Caco-2 (cell line): ENCODE measurements at regions not wholly inside any gene's neighbourhood (a gene's known extent, or its start where the extent isn't known, plus 50 kb on each side); places are given as distances from the start of the nearest gene placed in this dataset.

ENCODE experiments used
- BruUV-seq: library from RNA; stranded (reverse); fragments of 400-500 nt; replicated peaks from 2 replicates; lab custom pipeline; 2021; lab: Mats Ljungman, UMichigan
- CTCF ChIA-PET: fragments of 300-600 bp; sonication (Branson Sonifier 250); formaldehyde crosslinking; loops from one replicate; lab custom pipeline; 2022; ENCODE audit warnings: antibody characterized with exemption; lab: Charles Lee
- POLR2A ChIA-PET: fragments of 300-600 bp; sonication (Branson Sonifier 250); formaldehyde crosslinking; loops from one replicate; lab custom pipeline; 2022; ENCODE audit warnings: antibody characterized with exemption; lab: Charles Lee
- DNase-seq, 2 experiments: peaks; one replicate each; pipeline versions ENCODE4 v3.0.0 to v3.0.0-alpha.2; 2020 to 2022
- H3K27me3 ChIP-seq: replicated peaks from 2 replicates; pipeline ENCODE4 v1.6.0; 2011; ENCODE audit warnings: low read length; ENCODE audit not compliant: control insufficient read depth, insufficient read depth
- H3K36me3 ChIP-seq: 2 replicates; pipeline ENCODE4 v1.5.1; 2011; ENCODE audit warnings: low read length; ENCODE audit not compliant: control insufficient read depth, insufficient read depth
- H3K4me1 ChIP-seq: fragments of 250-450 bp; sonication (Bioruptor Pico); 2 replicates; pipeline ENCODE4 v1.5.1; 2020; ENCODE audit warnings: mild to moderate bottlenecking
- H3K4me3 ChIP-seq: 2 replicates; pipeline ENCODE4 v1.5.1; 2011; ENCODE audit warnings: low read depth, mild to moderate bottlenecking, control low read depth, low read length
- H3K9me3 ChIP-seq: fragments of 250-450 bp; sonication (Bioruptor Pico); 2 replicates; pipeline ENCODE4 v1.5.1; 2020; ENCODE audit warnings: mild to moderate bottlenecking, moderate library complexity
- H3K27ac Mint-ChIP-seq: one replicate; pipeline ENCODE4 v1.8.0; 2022; ENCODE audit warnings: mixed read lengths; ENCODE audit not compliant: unreplicated experiment
- H3K27me3 Mint-ChIP-seq: one replicate; pipeline ENCODE4 v1.8.0; 2022; ENCODE audit warnings: mixed read lengths; ENCODE audit not compliant: insufficient read depth, unreplicated experiment
- H3K36me3 Mint-ChIP-seq: one replicate; pipeline ENCODE4 v1.8.0; 2022; ENCODE audit warnings: mild to moderate bottlenecking, mixed read lengths; ENCODE audit not compliant: insufficient read depth, unreplicated experiment
- H3K4me1 Mint-ChIP-seq: one replicate; pipeline ENCODE4 v1.8.0; 2022; ENCODE audit warnings: low read depth, mixed read lengths; ENCODE audit not compliant: unreplicated experiment
- H3K4me3 Mint-ChIP-seq: one replicate; pipeline ENCODE4 v1.8.0; 2022; ENCODE audit warnings: mild to moderate bottlenecking, moderate library complexity, mixed read lengths; ENCODE audit not compliant: unreplicated experiment
- H3K9me3 Mint-ChIP-seq: one replicate; pipeline ENCODE4 v1.8.0; 2022; ENCODE audit warnings: mixed read lengths; ENCODE audit not compliant: unreplicated experiment
- intact Hi-C: fragments of 100-400 bp; cut with micrococcal nuclease; formaldehyde crosslinking; loops from one replicate; pipeline ENCODE4 v1.10.0; 2022; ENCODE audit not compliant: unreplicated experiment
- TF ChIP-seq, protein P1 (sequence below), 2 experiments: fragments of 200-600 bp in 1 of 2; IDR thresholded peaks; 1 replicate in 1 of 2; 2 replicates in 1 of 2; pipeline versions ENCODE4 v1.5.1 to v1.8.0; 2011 to 2022; ENCODE audit warnings: antibody characterized with exemption in 1 of 2, control low read depth in 1 of 2, inconsistent platforms in 1 of 2, low read depth in 1 of 2, low read length in 1 of 2, mild to moderate bottlenecking in 1 of 2, moderate library complexity in 1 of 2; ENCODE audit not compliant: insufficient read depth in 1 of 2, severe bottlenecking in 1 of 2, unreplicated experiment in 1 of 2

DNA sequence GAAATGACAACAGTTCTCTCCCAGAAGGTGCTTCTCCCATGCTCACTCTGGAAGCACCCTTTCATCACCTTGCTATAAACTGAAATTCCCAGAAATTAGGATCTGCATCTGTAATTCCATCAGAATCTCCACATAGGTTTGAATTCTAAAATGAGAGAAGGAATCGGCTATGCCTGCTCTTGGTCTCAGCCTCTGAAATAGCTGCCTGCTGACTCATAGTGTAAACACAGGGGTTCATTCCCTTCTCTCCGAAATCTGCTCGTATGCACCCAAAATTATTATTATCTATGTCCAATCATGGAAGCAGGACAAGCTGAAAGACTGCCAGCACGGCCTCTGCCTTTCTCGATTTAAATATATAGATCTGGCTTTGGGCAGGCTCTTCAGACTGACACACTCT is 74.6 kb upstream of the TAB2 start:
- peaks cover 4% of the 10 kb centered on the region; the same call in 1 of the 2 replicates for H3K4me1 ChIP-seq
- Mint-ChIP-seq H3K4me1 (no peaks in the 10 kb centered on the region), H3K36me3 (peaks cover 6% of the 10 kb centered on the region), H3K27me3 (no peaks in the 10 kb centered on the region), H3K4me3 (no peak overlapping the region), H3K9me3 (peaks cover 14% of the 10 kb centered on the region), H3K27ac (no peak overlapping the region)
- H3K4me3 ChIP-seq: no peak overlapping the region
- H3K36me3 ChIP-seq: no peaks in the 10 kb centered on the region
- ChIA-PET POLR2A (no interaction called here), CTCF (no interaction called here)
- TF ChIP-seq, protein P1, sequence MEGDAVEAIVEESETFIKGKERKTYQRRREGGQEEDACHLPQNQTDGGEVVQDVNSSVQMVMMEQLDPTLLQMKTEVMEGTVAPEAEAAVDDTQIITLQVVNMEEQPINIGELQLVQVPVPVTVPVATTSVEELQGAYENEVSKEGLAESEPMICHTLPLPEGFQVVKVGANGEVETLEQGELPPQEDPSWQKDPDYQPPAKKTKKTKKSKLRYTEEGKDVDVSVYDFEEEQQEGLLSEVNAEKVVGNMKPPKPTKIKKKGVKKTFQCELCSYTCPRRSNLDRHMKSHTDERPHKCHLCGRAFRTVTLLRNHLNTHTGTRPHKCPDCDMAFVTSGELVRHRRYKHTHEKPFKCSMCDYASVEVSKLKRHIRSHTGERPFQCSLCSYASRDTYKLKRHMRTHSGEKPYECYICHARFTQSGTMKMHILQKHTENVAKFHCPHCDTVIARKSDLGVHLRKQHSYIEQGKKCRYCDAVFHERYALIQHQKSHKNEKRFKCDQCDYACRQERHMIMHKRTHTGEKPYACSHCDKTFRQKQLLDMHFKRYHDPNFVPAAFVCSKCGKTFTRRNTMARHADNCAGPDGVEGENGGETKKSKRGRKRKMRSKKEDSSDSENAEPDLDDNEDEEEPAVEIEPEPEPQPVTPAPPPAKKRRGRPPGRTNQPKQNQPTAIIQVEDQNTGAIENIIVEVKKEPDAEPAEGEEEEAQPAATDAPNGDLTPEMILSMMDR (IDR thresholded peaks at IDR 0.05; ENCODE audit: insufficient read depth in 1 of 2, low read depth in 1 of 2, low read length in 1 of 2, severe bottlenecking in 1 of 2, unreplicated experiment in 1 of 2): no peak
- no TSS peak for BruUV-seq
- no peaks in the 10 kb centered on the region for H3K9me3 ChIP-seq
- intact Hi-C loops: no loop called here
- H3K27me3 ChIP-seq: no peaks in the 10 kb centered on the region
- no peak for DNase-seq

DNA sequence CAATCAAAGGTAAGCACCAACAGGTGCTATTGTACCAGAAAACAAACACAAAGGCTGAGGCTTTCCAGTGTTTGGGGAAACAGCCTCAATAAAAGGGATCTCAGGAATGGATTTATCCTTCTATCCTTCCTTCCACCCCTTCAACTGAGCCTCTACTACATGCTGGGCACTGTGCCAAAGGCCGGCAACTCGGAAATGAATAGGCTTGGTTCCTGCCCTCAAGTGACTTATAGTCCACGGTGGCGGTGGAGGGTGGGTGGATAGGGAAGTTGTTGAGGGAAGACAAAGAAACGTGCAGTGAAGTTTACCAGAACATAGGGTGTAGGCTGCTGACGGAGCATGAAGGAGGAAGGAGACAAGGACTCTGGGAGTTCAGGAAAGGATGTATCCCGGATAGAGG is 73.4 kb upstream of the TAB2 start:
- intact Hi-C loops: no loop called here
- H3K4me1 Mint-ChIP-seq: peaks cover 12% of the 10 kb centered on the region
- peaks cover 11% of the 10 kb centered on the region for H3K9me3 Mint-ChIP-seq
- no peak overlapping the region for H3K27ac Mint-ChIP-seq
- no peak overlapping the region for H3K4me3 Mint-ChIP-seq
- peaks cover 11% of the 10 kb centered on the region for H3K4me1 ChIP-seq
- peaks cover 6% of the 10 kb centered on the region for H3K36me3 Mint-ChIP-seq
- ChIA-PET CTCF (no interaction called here), POLR2A (no interaction called here)
- BruUV-seq: no TSS peak
- H3K9me3 ChIP-seq: no peaks in the 10 kb centered on the region
- H3K27me3 ChIP-seq: no peaks in the 10 kb centered on the region
- H3K4me3 ChIP-seq: no peak overlapping the region
- TF ChIP-seq, protein P1 (IDR thresholded peaks at IDR 0.05; ENCODE audit: insufficient read depth in 1 of 2, low read depth in 1 of 2, low read length in 1 of 2, severe bottlenecking in 1 of 2, unreplicated experiment in 1 of 2): no peak
- H3K27me3 Mint-ChIP-seq: no peaks in the 10 kb centered on the region
- H3K36me3 ChIP-seq: no peaks in the 10 kb centered on the region
- DNase-seq: no peak

DNA sequence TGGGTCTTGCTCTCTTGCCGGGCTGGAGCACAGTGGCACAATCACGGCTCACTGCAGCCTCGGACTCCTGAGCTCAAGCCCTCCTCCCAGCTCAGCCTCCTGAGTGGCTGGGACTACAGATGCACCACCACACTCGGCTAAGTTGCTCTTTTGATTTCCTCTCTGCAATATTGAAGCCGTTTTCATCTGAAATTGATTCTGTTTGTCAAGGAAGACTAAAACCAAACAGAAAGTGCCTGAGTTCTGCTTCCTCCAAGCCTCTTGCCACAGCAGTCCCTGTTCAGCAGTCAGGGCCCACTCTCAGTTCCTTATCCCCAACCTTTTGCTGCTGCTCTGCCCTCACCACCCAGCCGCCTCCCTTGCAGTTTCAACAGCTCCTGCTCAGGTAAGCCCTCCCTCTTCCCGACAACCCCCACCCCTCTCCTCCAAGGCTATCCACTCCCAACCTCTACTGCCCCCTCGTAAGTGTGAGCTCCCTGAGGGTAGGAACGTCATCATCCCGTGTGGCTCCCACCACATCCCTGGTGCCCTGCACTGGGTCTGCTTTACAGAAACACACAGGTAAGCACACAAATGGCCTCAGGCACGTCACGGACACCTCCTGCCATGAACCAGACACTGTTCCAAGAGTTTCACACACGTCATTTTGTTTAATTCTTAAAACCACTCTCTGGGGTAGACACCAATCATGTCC is 70.7 kb upstream of the TAB2 start:
- POLR2A ChIA-PET: no interaction called here
- no peaks in the 10 kb centered on the region for H3K9me3 ChIP-seq

More for the DNA sequence above, 70.7 kb upstream of the TAB2 start:
- H3K4me3 ChIP-seq: no peak overlapping the region
- TF ChIP-seq, protein P1 (IDR thresholded peaks at IDR 0.05; ENCODE audit: insufficient read depth in 1 of 2, low read depth in 1 of 2, low read length in 1 of 2, severe bottlenecking in 1 of 2, unreplicated experiment in 1 of 2): no peak
- Mint-ChIP-seq H3K27me3 (no peaks in the 10 kb centered on the region), H3K36me3 (peaks cover 6% of the 10 kb centered on the region), H3K4me1 (peaks cover 29% of the 10 kb centered on the region), H3K4me3 (no peak overlapping the region), H3K9me3 (peaks cover 20% of the 10 kb centered on the region), H3K27ac (no peak overlapping the region)
- no TSS peak for BruUV-seq
- no peaks in the 10 kb centered on the region for H3K36me3 ChIP-seq
- intact Hi-C loops: no loop called here
- CTCF ChIA-PET: no interaction called here
- no peaks in the 10 kb centered on the region for H3K27me3 ChIP-seq
- DNase-seq: no peak
- peaks cover 27% of the 10 kb centered on the region for H3K4me1 ChIP-seq
